CD14-positive monocyte (primary cell): ENCODE measurements at regions not wholly inside any gene's neighbourhood (a gene's known extent, or its start where the extent isn't known, plus 50 kb on each side); places are given as distances from the start of the nearest gene placed in this dataset.

Experiments
- DNase-seq, 3 donors: peaks; one replicate each; pipeline ENCODE4 v3.0.0-alpha.2; 2011 to 2022
- H2AFZ ChIP-seq: 2 replicates; pipeline ENCODE4 v1.6.0; 2012; ENCODE audit warnings: mild to moderate bottlenecking, low read depth, low read length, inconsistent platforms; ENCODE audit not compliant: insufficient read depth, poor library complexity, severe bottlenecking
- H3K27ac ChIP-seq, 2 donors: 1 replicate in 1 of 2; 2 replicates in 1 of 2; pipeline ENCODE4 v1.5.1; 2012 to 2013; ENCODE audit warnings: low read length in 2 of 2, control low read depth in 1 of 2, inconsistent platforms in 1 of 2, low read depth in 1 of 2, mild to moderate bottlenecking in 1 of 2
- H3K27me3 ChIP-seq, 2 donors: one replicate each; pipeline versions ENCODE4 v1.6.0 to v1.6.1; 2011 to 2013; ENCODE audit warnings: low read length in 2 of 2; ENCODE audit not compliant: control insufficient read depth in 2 of 2, insufficient read depth in 2 of 2
- H3K36me3 ChIP-seq, 2 donors: replicated peaks in 1 of 2; 1 replicate in 1 of 2; 2 replicates in 1 of 2; pipeline versions ENCODE4 v1.5.1 to v1.6.1; 2012 to 2013; ENCODE audit warnings: low read length in 2 of 2, control low read depth in 1 of 2, inconsistent platforms in 1 of 2, mild to moderate bottlenecking in 1 of 2; ENCODE audit not compliant: insufficient read depth in 2 of 2, control insufficient read depth in 1 of 2
- H3K4me1 ChIP-seq, 2 donors: 1 replicate in 1 of 2; 2 replicates in 1 of 2; pipeline versions ENCODE4 v1.5.1 to v1.6.1; 2012 to 2013; ENCODE audit warnings: low read length in 2 of 2, control low read depth in 1 of 2, inconsistent platforms in 1 of 2, mild to moderate bottlenecking in 1 of 2, moderate library complexity in 1 of 2; ENCODE audit not compliant: insufficient read depth in 2 of 2, control insufficient read depth in 1 of 2
- H3K4me2 ChIP-seq: replicated peaks from 2 replicates; pipeline ENCODE3; 2012; ENCODE audit warnings: low read length, moderate library complexity, mild to moderate bottlenecking; ENCODE audit not compliant: poor library complexity, severe bottlenecking; ENCODE audit errors: extremely low read depth
- H3K4me3 ChIP-seq, 3 experiments: fragments of 200-600 bp in 1 of 3; sonication (generic) in 1 of 3; replicated peaks in 1 of 3; 1 replicate in 2 of 3; 2 replicates in 1 of 3; pipeline ENCODE4 v1.5.1; 2011 to 2013; ENCODE audit warnings: low read length in 3 of 3, mild to moderate bottlenecking in 3 of 3, control low read depth in 2 of 3, low read depth in 2 of 3, inconsistent platforms in 1 of 3, moderate library complexity in 1 of 3
- H3K79me2 ChIP-seq: 2 replicates; pipeline ENCODE4 v1.6.0; 2012; ENCODE audit warnings: mild to moderate bottlenecking, control low read depth, inconsistent platforms, low read length, moderate library complexity; ENCODE audit not compliant: insufficient read depth
- H3K9ac ChIP-seq: 2 replicates; pipeline ENCODE4 v1.6.0; 2017; ENCODE audit warnings: low read length, mild to moderate bottlenecking; ENCODE audit not compliant: insufficient read depth, poor library complexity, severe bottlenecking
- H3K9me3 ChIP-seq, 2 donors: replicated peaks in 1 of 2; 1 replicate in 1 of 2; 2 replicates in 1 of 2; pipeline versions ENCODE4 v1.5.1 to v1.6.1; 2012 to 2013; ENCODE audit warnings: low read length in 2 of 2, control low read depth in 1 of 2; ENCODE audit not compliant: control insufficient read depth in 1 of 2, insufficient read depth in 1 of 2
- H4K20me1 ChIP-seq: 2 replicates; pipeline ENCODE4 v1.6.0; 2012; ENCODE audit warnings: mild to moderate bottlenecking, low read length, control low read depth, moderate library complexity; ENCODE audit not compliant: insufficient read depth
- H3K27ac Mint-ChIP-seq, 7 donors: one replicate each; pipeline ENCODE4 v1.8.0; 2020; ENCODE audit warnings: mild to moderate bottlenecking in 7 of 7, mixed read lengths in 7 of 7, moderate library complexity in 6 of 7, inconsistent platforms in 2 of 7
- H3K27me3 Mint-ChIP-seq, 3 donors: one replicate each; pipeline ENCODE4 v1.8.0; 2021 to 2022; ENCODE audit warnings: low read depth in 3 of 3, mild to moderate bottlenecking in 3 of 3, mixed read lengths in 3 of 3, moderate library complexity in 3 of 3, inconsistent platforms in 1 of 3
- H3K36me3 Mint-ChIP-seq, 2 donors: one replicate each; pipeline ENCODE4 v1.8.0; 2020; ENCODE audit warnings: mixed read lengths in 2 of 2, inconsistent platforms in 1 of 2, mild to moderate bottlenecking in 1 of 2
- H3K4me1 Mint-ChIP-seq: one replicate; pipeline ENCODE4 v1.8.0; 2020; ENCODE audit warnings: mild to moderate bottlenecking, mixed read lengths
- H3K4me3 Mint-ChIP-seq, 2 donors: one replicate each; pipeline ENCODE4 v1.8.0; 2020; ENCODE audit warnings: mild to moderate bottlenecking in 2 of 2, mixed read lengths in 2 of 2, moderate library complexity in 1 of 2
- H3K9me3 Mint-ChIP-seq, 7 donors: one replicate each; pipeline ENCODE4 v1.8.0; 2020 to 2022; ENCODE audit warnings: mixed read lengths in 7 of 7, mild to moderate bottlenecking in 6 of 7, moderate library complexity in 6 of 7, inconsistent platforms in 2 of 7
- WGBS: methylation state at CpG from one replicate; pipeline ENCODE4 v1.1.5; 2013; ENCODE audit warnings: missing lambda C conversion rate; ENCODE audit not compliant: insufficient coverage; 5-methylcytosine and 5-hydroxymethylcytosine counted together
- intact Hi-C, 2 donors: fragments of 100-400 bp; cut with micrococcal nuclease; formaldehyde crosslinking; loops; one replicate each; pipeline versions ENCODE4 v1.15.0 to v1.15.1; 2023
- TF ChIP-seq, protein P1 (sequence below): fragments of 200-600 bp; IDR thresholded peaks from one replicate; pipeline ENCODE4 v1.8.0; 2022; ENCODE audit warnings: antibody characterized with exemption, mild to moderate bottlenecking

DNA sequence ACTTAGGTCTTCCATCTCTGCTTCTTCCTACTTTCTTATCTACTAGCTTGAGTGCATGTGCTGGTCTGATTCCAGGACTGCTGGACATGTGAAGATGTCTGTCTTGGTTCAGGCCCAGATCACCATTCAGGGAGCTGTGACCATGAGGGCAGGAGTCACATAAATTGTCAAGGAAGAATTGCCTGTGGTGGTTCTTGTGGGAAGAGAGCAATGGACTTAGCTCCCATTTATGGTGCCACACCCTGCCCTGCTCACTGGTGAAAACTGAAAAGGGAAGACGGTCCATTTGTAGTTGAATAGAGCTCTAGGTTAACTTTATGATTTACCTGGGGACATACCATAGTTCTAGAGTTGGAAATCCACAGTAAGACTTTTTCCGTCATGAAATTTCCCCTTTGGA lies 244.3 kb upstream of the ZNF608 start:
- no peak overlapping the region for H2AFZ ChIP-seq
- TF ChIP-seq, protein P1, sequence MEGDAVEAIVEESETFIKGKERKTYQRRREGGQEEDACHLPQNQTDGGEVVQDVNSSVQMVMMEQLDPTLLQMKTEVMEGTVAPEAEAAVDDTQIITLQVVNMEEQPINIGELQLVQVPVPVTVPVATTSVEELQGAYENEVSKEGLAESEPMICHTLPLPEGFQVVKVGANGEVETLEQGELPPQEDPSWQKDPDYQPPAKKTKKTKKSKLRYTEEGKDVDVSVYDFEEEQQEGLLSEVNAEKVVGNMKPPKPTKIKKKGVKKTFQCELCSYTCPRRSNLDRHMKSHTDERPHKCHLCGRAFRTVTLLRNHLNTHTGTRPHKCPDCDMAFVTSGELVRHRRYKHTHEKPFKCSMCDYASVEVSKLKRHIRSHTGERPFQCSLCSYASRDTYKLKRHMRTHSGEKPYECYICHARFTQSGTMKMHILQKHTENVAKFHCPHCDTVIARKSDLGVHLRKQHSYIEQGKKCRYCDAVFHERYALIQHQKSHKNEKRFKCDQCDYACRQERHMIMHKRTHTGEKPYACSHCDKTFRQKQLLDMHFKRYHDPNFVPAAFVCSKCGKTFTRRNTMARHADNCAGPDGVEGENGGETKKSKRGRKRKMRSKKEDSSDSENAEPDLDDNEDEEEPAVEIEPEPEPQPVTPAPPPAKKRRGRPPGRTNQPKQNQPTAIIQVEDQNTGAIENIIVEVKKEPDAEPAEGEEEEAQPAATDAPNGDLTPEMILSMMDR, result no peak
- no peaks in the 10 kb centered on the region for H3K36me3 ChIP-seq
- H3K9ac ChIP-seq, result no peak overlapping the region
- H3K36me3 Mint-ChIP-seq, result no peaks in the 10 kb centered on the region
- H3K9me3 ChIP-seq, result peaks cover 8 to 9% of the 10 kb centered on the region in 2 donors
- H3K27ac Mint-ChIP-seq, result no peak overlapping the region
- H3K27ac ChIP-seq, result no peak overlapping the region
- WGBS, result 100% methylated on average over 1 of the region's 2 CpGs
- peaks cover 0 to 4% of the 10 kb centered on the region in 2 donors for H3K4me1 ChIP-seq
- intact Hi-C loops, result no loop called here
- DNase-seq, result no peak
- H3K4me2 ChIP-seq, result no peak overlapping the region
- no peaks in the 10 kb centered on the region for H4K20me1 ChIP-seq
- H3K79me2 ChIP-seq, result no peaks in the 10 kb centered on the region
- no peak overlapping the region for H3K4me3 Mint-ChIP-seq
- no peak overlapping the region for H3K4me3 ChIP-seq
- peaks cover 7 to 18% (median 10%) of the 10 kb centered on the region in 7 donors for H3K9me3 Mint-ChIP-seq
- no peaks in the 10 kb centered on the region for H3K27me3 ChIP-seq
- H3K27me3 Mint-ChIP-seq, result peaks cover 0 to 2% (median 1%) of the 10 kb centered on the region in 3 donors
- peaks cover 6% of the 10 kb centered on the region for H3K4me1 Mint-ChIP-seq

DNA sequence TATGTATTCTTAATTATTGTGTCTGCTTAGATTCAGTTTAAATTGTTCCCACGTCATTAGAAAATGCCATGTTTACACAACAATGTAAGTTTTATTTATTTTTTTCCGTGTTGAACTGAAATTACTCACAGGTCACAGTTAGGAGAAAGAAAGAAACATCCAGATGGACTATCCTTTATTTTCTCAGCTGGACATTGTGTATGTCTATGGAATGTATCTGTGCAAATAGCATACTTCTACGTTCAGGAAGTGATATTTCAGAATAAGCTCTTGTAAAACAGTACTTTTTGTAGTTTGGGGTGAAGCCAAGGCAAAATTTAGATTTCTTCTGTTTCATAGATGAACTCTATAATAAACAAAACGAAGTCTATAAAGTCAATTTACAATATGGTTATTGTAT lies 249.0 kb upstream of the ZNF608 start:
- H3K4me3 ChIP-seq, result no peak overlapping the region
- no peaks in the 10 kb centered on the region for H3K9me3 ChIP-seq
- no peaks in the 10 kb centered on the region for H3K4me1 Mint-ChIP-seq
- no peak overlapping the region for H3K27ac ChIP-seq
- H3K4me1 ChIP-seq, result no peaks in the 10 kb centered on the region
- no peaks in the 10 kb centered on the region for H4K20me1 ChIP-seq
- H3K27me3 Mint-ChIP-seq, result peaks cover 0 to 3% (median 2%) of the 10 kb centered on the region in 3 donors
- H2AFZ ChIP-seq, result no peak overlapping the region
- H3K36me3 ChIP-seq, result no peaks in the 10 kb centered on the region
- H3K79me2 ChIP-seq, result no peaks in the 10 kb centered on the region
- H3K9ac ChIP-seq, result no peak overlapping the region
- no peak overlapping the region for H3K27ac Mint-ChIP-seq
- H3K4me3 Mint-ChIP-seq, result no peak overlapping the region
- no peak overlapping the region for H3K4me2 ChIP-seq
- TF ChIP-seq, protein P1, result no peak
- intact Hi-C loops, result no loop called here
- H3K36me3 Mint-ChIP-seq, result no peaks in the 10 kb centered on the region
- DNase-seq, result no peak
- H3K9me3 Mint-ChIP-seq, result peaks cover 0 to 6% (median 0%) of the 10 kb centered on the region in 7 donors
- no CpG with 5 or more reads among the region's 4 CpGs for WGBS
- H3K27me3 ChIP-seq, result no peaks in the 10 kb centered on the region
